ENCODE measurements at regions not wholly inside any gene's neighbourhood (a gene's known extent, or its start where the extent isn't known, plus 50 kb on each side); places are given as distances from the start of the nearest gene placed in this dataset.

DNA sequence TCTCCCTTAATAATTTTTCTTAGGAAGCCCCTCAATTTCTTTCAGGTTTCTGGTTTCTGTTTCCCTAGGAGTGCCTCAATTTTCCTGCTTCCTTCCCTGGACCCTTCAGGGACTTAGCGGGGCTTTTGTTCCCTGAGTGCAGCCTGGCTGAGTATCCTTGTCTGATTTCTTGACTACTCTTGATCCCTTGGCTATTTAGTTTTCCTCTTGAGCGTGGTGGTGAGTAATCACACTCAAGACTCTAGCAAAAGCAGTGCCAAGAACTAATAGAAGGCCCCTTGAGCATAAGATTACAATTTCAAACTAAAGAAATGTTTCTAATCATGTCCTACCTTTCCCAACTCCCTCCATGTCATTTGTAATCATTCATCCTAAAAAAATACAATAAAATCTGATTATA lies 94.3 kb upstream of the C3orf80 start:
- DNase-seq: peak in 1 of 3 donors; percentile 23

DNA sequence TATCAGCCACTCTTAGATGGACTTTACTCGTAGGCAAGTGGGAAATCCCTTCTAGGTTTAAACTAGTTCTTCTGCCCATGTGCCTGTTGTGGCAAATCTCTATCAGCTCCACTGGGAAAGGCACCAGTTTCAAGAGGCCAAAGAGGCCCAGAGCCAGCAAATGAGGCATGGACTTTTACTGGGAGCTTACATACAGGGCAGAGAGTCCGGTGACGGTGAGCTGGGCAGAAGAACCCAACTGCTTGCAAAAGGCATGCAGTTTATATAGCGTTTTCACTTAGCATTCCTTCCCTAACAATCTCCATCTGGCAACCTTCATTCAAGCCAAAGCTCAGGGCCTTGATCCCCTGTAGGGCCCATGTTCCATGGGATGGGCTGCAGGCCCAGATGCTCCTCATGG lies 93.0 kb upstream of the C3orf80 start:
- no peak for DNase-seq

DNA sequence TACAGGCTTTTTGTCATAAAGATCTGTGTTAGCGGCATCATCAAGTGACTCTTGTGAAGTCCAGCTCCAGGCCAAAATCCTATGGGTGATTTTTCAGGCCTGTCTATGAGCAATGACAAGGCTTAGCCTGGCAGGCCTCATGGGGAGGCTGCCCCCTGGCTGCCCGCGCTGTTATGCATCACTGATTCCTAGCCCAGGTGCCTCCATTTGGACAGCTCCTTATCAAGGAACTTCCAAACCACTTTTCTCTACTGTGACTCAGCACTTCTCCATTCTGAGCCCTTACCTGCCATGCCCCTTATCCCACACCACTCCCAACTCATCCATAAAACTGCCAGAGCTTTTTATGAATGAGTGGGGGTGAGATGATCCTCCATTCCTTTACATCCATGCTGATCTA lies 91.5 kb upstream of the C3orf80 start:
- no peak for DNase-seq

DNA sequence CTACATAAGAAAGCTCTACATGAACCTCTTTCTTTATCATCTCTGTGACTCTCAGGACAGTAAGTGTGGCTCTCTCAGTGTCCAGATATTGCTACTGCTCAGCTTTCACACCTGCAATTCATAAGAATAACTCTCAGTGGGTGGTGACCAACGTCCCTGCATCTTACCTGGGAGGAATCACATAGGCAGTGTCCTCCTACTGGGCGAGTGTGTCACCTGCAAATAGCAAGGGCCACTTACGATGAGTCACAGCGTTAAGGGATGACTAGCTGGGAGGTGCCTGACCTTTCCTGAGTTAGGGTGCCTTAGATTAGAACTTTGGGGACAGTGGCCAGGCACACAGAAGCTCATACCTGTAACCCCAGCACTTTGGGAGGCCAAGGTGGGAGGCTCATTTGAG lies 90.8 kb upstream of the C3orf80 start:
- DNase-seq: no peak

DNA sequence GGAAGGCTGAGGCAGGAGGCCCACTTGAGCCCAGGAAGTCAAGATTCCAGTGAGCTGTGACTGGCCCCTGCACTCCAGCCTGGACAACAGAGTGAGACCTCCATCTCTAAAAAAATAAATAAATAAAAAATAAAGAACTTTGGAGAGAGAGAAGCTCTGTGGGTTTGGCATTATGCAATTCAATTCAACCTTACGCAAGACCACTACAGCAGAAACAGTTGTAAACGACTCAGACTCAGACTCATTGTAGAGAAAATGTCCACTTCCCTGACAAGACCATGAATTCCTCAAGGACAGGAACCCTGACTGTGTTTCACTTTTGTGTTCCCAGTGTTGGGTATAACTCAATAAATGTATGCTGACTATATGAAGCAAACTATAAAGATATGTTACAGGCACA lies 90.3 kb upstream of the C3orf80 start:
- DNase-seq: peak in 1 of 3 donors; percentile 31

DNA sequence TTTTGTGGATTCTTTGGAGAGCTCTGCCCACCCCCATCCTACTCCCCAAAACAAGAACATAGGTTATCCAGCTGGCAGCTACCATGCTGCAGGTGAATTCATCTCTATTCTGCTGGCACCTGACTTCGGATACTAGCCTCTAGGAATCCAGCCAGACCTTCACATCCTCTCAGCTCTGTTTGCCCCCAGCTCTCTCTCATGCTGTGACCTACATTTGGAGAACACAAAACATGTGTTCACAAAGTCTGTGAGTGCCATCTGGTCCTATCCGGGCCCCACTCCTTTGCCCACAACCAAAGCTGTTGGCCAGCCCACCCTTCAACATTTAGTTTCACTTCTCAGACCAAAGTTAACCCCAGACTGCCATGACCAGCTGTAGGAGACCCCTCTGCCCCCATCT lies 89.4 kb upstream of the C3orf80 start:
- no peak for DNase-seq

DNA sequence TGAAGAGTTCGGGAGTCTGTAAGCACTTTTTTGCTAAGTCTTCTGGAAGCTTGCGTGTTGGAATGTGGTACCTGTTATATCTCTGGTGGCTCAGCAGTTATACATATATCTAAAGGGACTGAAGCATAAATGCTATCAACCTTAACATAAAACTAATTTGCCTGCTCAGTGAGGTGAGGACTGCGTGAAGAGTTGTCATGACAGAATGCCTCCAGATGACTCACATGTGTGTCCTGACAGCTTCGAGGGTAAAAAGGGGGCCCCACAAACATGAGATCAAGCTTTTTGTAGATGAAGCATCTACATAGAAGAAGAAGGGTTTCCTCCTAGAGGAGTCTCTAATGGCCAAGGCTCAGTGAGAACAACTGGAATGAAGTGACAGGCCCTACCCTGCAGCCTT lies 88.8 kb upstream of the C3orf80 start:
- DNase-seq: no peak

DNA sequence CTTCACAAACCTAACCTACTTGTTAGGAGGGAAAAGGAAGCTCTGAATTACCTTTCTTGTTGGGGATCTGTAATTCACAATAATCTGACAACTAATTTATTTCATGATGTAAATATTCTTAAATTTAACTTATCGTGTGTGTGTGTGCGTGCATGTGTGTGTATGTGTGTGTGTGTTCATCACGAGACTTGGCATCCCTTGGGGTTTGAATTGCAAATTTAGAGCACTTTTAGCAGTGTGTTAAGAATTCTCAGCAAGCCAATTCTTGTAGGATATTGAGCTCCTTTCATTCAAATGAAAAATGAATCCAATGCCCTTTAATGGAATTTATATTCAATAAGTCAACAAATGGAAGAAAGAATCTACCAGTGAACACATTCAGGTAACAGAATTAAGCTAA lies 85.9 kb upstream of the C3orf80 start:
- no peak for DNase-seq

DNA sequence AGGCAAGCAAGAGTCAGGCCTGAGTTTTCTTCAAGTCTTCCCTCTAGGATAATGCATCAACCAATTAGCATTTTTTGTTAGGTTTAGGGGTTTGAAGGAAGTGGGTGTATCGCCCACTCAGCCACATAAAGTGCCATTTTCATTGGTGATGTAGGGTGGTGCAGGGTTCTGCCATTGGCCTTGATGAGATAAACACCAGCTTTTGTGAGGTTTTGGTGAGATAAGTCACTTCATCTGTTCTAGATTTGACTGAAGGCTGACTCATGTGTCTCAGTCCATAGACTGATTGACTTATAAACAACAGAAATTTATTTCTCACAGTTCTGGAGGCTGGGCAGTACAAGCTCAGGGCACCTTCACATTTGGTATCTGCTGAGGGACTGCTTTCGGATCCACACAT lies 84.5 kb upstream of the C3orf80 start:
- DNase-seq: no peak

DNA sequence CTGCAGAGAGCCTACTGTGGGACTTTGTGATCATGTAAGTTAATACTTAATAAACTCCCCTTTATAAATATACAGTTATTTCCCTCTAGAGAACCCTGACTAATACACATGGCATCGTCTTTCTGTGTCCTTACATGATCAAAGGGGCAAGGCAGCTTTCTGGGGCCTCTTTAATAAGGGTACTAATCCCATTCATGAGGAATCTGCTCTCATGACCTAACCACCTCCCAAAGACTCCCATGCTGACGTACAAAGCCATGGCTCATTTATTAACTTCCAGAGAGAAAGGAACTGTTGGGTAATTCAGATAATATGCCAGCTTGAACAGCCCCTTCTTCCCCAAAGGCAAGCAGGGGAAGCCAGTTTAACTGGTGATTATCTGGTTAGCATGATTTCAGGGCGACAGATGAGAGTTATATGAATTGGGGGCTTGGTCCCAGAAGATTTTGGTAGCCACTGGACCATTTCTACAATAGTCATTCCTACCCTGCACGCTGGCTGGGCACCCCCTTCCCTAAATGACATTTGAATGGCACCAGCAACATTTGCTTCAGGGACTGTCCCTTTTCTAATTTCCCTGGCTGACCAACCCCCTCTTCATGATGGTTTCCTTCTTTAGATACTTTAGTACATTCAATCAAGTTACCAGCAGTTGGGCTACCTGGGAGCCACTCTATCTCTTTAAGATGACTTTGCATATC lies 83.6 kb upstream of the C3orf80 start:
- no peak for DNase-seq

DNA sequence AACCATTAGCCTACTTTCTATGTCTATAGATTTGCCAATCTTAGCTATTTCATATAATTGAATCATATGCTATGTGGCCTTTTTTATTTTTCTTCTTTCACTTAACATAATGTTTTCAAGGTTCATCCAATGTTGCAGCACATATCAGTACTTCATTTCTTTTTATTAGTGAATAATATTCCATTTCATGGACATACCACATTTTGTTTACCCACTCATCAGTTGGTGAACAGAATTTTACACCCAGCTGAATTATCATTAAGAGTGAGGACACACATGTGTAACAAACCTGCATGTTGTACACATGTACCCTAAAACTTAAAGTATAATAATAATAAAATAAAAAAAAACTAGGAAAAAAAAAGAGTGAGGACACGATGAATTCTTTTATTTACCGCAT lies 81.7 kb upstream of the C3orf80 start:
- DNase-seq: no peak

DNA sequence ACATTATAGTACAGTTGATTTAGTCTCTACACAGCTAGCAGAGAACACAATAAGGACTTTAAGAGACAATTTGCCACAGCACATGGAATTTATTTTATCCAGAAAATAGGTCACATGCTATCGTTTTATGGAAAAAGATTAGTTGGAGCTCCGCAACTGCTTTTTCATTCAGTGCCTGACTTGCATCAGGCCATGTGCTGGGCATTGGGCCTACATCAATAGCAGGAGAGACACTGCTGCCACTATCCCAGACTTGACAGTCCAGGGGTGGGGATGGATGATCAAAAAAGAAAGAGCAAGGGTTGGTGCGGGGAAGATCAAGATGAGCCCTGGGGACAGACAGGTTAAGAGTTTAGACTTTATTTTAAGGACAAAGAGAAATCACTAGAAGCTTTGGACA lies 75.2 kb upstream of the C3orf80 start:
- DNase-seq: no peak

DNA sequence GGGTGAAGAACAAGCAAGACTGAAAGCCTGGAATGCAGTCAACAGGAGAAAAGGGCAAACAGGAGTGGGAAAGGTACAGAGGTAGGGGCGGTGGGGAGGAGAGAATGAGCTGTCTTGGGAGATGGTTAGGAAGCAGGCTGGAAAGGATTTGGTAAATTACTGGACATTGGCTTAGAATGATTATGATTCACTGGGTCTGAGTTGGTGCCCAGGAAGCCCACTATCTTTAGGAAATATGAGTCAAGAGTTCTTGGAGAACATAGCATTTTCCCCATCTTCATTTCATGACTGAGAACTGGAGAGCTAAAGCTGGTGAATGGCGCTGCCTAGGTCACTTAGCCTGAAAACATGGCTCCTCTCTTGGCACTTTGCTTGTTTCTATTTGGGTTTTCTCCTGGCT lies 74.7 kb upstream of the C3orf80 start:
- peak in 1 of 3 donors; percentile 6 for DNase-seq

DNA sequence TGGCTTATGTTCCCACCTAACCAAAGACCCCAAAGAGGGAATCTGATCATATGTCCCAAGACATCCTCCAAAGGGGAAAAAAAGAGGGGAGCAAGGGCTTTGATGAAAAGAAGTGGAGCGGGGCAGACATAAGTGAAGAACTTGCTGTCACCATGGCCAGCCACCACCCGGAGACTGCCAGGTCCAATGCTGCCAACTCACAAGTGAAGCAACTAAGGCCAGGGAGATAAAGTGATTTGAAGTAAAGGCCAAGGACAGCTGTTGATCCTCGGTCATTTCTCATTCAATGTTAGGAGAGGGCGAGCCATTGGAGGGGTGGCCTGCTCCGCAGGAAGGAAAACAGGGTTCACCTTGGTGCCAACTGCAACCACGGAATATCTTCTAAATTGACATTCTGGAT lies 72.6 kb upstream of the C3orf80 start:
- no peak for DNase-seq

DNA sequence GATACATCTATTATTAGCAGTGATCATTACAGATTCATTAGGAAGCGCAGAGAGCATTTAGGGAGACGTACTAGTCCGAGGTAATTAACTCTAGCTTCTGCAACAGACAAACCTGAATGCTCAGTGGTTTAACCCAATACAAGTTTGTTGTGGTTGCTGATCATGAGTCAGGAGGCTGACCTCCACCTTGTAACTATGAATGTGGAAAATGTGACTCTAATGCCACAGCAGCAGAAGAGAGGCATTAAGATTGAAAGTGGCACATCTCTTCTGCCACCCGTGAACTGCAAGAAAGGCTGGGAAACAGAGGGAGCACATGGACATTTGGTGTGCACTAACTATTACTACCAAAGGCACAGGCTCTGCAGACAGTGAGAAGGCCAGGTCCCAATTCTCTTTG lies 71.2 kb upstream of the C3orf80 start:
- DNase-seq: no peak

DNA sequence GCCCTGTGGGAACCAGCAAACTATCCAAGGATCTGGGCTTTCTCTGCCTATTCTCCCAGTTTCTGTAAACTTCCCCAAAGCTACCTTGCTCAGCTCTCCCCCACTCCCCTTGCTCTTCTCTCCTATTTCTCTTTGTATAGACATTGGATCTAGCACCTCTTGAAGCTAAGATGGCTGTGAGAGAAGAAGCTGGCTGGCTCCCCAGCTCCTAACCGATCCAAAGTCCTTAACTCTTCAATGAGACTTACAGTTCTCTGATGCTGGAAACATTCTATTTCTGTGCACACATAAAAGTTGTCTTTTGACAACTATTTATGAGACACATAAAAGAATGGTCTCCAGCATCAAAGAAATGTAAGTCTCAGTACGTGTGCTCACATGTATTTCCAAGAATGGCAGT lies 70.6 kb upstream of the C3orf80 start:
- DNase-seq: no peak

DNA sequence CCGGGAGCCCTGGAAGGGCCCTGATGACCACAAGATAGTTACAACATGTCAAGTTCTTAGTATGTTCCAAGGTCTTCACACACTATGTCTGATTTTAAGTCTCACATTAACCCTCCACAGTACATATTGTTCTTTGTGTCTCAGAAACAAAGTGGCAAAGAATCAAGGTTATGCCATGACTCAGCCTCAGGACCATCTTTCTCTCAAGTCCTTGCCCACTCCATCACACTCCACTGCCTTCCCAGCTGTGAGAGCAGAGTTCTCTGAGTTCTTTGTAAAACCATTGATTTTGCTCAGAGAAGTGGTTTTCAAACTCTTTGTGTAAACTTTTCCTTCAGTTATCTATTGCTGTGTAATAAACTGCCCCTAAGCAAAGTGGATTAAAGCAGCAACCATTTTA lies 67.9 kb upstream of the C3orf80 start:
- no peak for DNase-seq

DNA sequence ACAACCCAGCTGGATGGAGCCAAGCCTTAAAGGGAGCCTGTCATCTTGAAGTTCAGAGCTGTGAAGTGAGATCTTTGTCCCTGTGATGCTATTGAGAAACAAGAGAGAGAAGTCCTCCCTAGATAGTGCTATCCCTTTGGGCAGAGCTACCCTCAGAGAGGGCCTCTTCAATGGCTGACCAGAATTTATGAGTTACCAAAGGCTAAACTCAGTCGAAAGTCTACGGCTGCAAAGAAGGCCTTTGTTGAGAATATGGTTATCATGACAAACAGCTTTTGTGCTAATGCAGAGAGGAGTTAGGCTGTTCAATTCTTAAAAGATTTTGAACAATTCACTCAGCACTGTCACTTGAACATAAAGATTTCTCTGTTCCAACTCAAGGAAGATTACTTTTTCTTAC lies 65.9 kb upstream of the C3orf80 start:
- DNase-seq: no peak

DNA sequence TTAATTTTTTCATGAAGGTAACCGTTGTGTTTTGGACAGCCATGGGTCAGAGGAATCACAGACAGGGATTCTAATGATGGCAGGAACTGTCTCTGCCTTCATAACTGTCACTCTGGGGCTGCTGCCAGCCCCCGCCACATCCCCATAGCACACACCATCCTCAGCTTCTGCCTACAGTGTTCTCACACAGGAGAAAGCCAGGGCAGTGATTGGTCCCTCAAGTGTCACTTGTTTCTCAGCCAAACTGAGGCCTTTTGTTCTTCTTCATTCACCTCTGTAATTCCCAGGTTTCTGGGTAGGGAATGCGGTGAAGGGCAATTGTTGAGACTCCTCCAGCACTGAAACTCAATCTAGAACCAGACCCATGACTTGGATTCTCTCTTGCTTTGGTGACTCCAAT lies 65.4 kb upstream of the C3orf80 start:
- no peak for DNase-seq

DNA sequence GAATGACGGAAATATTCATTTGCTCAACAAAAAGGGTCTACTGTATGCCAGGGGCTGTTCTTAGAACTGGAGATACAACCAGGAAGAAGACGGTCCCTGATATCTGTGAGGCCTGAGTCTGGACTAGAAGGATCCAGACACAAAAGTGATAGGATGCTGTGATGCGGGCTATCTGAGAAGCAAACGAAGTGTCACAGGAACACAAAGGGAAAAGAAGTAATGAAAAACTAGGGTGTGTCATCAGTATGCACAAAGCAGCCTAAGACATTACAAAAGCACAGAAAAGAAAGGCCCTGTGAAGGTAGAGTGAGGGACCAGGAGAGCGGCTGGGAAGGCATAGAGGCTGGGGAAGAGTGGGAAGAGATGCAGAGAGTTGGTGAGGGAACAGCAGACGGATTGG lies 63.3 kb upstream of the C3orf80 start:
- no peak for DNase-seq

DNA sequence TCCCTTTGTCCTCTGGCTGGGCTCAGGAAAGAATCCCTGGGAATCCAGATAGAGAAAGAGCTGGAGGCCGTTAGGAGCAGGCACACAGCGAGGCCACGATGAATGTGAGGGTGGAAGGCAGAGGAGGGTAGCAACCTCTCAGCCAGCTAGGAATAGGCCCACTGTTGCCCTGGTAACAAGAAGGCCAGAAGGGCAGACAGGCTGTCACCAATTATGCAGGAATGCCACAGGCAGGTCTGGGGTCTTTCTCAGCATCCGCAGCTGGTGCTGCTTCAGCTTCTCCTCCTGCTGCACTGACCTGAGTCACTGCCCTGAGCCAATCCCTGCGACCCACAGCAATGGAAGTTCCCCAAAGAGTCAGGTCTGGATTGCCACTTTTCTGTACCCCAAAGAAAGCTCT lies 62.8 kb upstream of the C3orf80 start:
- no peak for DNase-seq

DNA sequence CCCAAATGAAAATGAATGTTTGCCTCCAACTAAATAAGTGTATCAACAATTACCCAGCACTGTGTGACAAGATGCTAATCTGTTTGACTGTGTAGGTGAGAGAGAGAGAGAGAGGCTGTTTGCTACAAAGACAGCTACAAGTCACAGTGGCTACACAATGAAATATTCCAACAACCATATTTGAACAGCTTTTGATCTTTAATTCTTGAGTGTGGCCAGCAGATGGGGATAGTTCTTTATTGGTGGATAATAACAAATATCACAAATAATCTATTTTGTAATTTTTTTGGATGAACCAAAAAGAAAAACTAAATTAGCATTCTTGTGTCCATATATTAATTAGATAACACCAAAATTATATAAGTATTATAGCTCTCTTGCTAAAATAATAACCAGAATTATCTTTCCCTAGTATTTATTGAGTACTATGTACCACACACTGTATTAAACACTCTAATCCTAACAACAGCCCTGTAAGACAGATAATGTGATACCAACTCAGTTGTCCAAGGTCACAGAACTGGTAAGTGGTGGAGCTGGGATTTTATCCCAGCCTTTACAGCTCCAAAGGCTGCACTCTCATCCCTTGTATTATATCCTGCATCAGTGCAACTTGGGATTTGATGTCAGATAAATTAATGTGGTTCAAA lies 61.9 kb upstream of the C3orf80 start:
- DNase-seq: peak; percentile 6 to 31 (median 27)

DNA sequence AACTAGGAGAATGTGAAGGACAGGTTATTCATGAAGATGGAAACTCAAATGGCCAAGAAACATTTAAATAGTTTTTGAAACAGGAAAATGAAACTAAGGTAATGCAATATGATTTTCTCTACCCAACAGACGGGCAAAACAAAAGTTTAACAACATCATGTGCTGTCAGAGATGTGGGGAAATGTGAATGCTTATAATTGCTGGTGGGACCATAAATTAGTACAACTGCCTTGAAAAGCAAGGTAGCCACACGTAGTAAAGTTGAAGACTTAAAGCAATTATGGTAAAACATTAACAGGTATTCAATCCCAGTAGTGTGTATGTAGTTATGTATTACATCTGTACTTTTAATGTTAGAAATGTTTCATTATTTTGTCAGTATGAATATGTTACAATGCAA lies 57.0 kb upstream of the C3orf80 start:
- no peak for DNase-seq

Data from muscle of back (tissue), 3 donors.